K562 (cell line): ENCODE measurements at regions not wholly inside any gene's neighbourhood (a gene's known extent, or its start where the extent isn't known, plus 50 kb on each side); places are given as distances from the start of the nearest gene placed in this dataset.

ENCODE experiments used
- EZH2 ChIP-seq: IDR thresholded peaks from 2 replicates; pipeline ENCODE4 v1.6.1; 2012; ENCODE audit warnings: low read depth, mild to moderate bottlenecking, inconsistent platforms, low read length, borderline replicate concordance
- LCOR ChIP-seq: sonication (generic); formaldehyde crosslinking; IDR thresholded peaks from 2 replicates; pipeline ENCODE4 v1.8.0; 2022; ENCODE audit warnings: mild to moderate bottlenecking, missing genetic modification reagents
- SP1 ChIP-seq: sonication (generic); formaldehyde crosslinking; IDR thresholded peaks from 2 replicates; pipeline ENCODE4 v1.8.1; 2022; ENCODE audit warnings: mild to moderate bottlenecking, missing genetic modification reagents
- ZNF785 ChIP-seq: fragments of 250-450 bp; sonication (Bioruptor Pico); IDR thresholded peaks from 2 replicates; pipeline ENCODE4 v1.4.0; 2020; ENCODE audit warnings: mild to moderate bottlenecking
- TF ChIP-seq, protein P1 (sequence below): fragments of 250-450 bp; sonication (Bioruptor Pico); IDR thresholded peaks from 2 replicates; pipeline ENCODE4 v1.8.0; 2021; ENCODE audit warnings: moderate library complexity, mild to moderate bottlenecking, inconsistent platforms
- TF ChIP-seq, protein P2 (sequence below): fragments of 450-650 bp; IDR thresholded peaks from 2 replicates; pipeline ENCODE4 v1.6.1; 2016; ENCODE audit warnings: low read depth, mild to moderate bottlenecking, moderate library complexity
- TF ChIP-seq, protein P3 (sequence below): fragments of 450-650 bp; IDR thresholded peaks from 2 replicates; pipeline ENCODE4 v1.6.1; 2016; ENCODE audit warnings: low read depth
- TF ChIP-seq, protein P4 (sequence below), 3 experiments: IDR thresholded peaks in 2 of 3; conservative IDR thresholded peaks in 1 of 3; 2 replicates each; pipeline ENCODE4 v1.5.1; 2011 to 2012; ENCODE audit warnings: low read length in 3 of 3, mild to moderate bottlenecking in 3 of 3, control low read depth in 2 of 3, improper control_type of control experiment in 1 of 3, inconsistent platforms in 1 of 3, low read depth in 1 of 3, mixed read lengths in 1 of 3, moderate library complexity in 1 of 3; ENCODE audit not compliant: insufficient read depth in 2 of 3
- TF ChIP-seq, protein P5 (sequence below): sonication (generic); formaldehyde crosslinking; IDR thresholded peaks from 2 replicates; pipeline ENCODE4 v1.8.1; 2023; ENCODE audit warnings: mild to moderate bottlenecking, missing genetic modification reagents
- TF ChIP-seq, protein P6 (sequence below), 2 experiments: fragments of 200-800 bp in 1 of 2; sonication (Bioruptor generic) in 1 of 2; sonication (generic) in 1 of 2; formaldehyde crosslinking in 1 of 2; IDR thresholded peaks in 1 of 2; conservative IDR thresholded peaks in 1 of 2; 2 replicates each; pipeline versions ENCODE4 v1.5.0 to v1.6.1; 2016 to 2020; ENCODE audit warnings: missing compliant biosample characterization in 1 of 2, missing genetic modification characterization in 1 of 2, missing genetic modification reagents in 1 of 2
- TF ChIP-seq, protein P7 (sequence below): fragments of 450-650 bp; IDR thresholded peaks from 2 replicates; pipeline ENCODE4 v1.7.1; 2018; ENCODE audit warnings: mild to moderate bottlenecking, low read depth; ENCODE audit not compliant: partially characterized antibody

DNA sequence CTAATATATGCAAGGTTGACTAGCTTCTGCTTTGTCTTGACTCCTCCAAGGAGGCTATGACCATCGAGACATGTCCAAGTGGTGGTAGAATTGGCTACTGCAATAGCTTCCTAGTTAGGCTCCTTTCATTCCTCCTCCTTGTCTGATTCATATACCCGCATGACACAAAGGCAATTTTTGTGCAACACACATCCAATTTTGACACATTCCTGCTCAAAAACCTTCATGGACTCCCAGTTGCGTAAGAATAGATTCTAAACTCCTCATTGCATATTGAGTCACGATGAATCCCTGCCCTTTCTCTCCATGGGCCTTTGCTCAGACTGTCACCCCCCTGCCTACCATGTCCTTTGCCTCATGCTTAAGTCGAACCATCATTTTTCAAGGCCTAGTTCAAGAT, 344.5 kb downstream of the ACTL7B start:
- TF ChIP-seq, protein P1, sequence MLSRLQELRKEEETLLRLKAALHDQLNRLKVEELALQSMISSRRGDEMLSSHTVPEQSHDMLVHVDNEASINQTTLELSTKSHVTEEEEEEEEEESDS (CRISPR knock-in tag) = no peak
- TF ChIP-seq LCOR (no peak), SP1 (CRISPR knock-in tag) (no peak), ZNF785 (CRISPR knock-in tag) (no peak), EZH2 (no peak)
- TF ChIP-seq, protein P2, sequence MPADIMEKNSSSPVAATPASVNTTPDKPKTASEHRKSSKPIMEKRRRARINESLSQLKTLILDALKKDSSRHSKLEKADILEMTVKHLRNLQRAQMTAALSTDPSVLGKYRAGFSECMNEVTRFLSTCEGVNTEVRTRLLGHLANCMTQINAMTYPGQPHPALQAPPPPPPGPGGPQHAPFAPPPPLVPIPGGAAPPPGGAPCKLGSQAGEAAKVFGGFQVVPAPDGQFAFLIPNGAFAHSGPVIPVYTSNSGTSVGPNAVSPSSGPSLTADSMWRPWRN = no peak
- TF ChIP-seq, protein P3, sequence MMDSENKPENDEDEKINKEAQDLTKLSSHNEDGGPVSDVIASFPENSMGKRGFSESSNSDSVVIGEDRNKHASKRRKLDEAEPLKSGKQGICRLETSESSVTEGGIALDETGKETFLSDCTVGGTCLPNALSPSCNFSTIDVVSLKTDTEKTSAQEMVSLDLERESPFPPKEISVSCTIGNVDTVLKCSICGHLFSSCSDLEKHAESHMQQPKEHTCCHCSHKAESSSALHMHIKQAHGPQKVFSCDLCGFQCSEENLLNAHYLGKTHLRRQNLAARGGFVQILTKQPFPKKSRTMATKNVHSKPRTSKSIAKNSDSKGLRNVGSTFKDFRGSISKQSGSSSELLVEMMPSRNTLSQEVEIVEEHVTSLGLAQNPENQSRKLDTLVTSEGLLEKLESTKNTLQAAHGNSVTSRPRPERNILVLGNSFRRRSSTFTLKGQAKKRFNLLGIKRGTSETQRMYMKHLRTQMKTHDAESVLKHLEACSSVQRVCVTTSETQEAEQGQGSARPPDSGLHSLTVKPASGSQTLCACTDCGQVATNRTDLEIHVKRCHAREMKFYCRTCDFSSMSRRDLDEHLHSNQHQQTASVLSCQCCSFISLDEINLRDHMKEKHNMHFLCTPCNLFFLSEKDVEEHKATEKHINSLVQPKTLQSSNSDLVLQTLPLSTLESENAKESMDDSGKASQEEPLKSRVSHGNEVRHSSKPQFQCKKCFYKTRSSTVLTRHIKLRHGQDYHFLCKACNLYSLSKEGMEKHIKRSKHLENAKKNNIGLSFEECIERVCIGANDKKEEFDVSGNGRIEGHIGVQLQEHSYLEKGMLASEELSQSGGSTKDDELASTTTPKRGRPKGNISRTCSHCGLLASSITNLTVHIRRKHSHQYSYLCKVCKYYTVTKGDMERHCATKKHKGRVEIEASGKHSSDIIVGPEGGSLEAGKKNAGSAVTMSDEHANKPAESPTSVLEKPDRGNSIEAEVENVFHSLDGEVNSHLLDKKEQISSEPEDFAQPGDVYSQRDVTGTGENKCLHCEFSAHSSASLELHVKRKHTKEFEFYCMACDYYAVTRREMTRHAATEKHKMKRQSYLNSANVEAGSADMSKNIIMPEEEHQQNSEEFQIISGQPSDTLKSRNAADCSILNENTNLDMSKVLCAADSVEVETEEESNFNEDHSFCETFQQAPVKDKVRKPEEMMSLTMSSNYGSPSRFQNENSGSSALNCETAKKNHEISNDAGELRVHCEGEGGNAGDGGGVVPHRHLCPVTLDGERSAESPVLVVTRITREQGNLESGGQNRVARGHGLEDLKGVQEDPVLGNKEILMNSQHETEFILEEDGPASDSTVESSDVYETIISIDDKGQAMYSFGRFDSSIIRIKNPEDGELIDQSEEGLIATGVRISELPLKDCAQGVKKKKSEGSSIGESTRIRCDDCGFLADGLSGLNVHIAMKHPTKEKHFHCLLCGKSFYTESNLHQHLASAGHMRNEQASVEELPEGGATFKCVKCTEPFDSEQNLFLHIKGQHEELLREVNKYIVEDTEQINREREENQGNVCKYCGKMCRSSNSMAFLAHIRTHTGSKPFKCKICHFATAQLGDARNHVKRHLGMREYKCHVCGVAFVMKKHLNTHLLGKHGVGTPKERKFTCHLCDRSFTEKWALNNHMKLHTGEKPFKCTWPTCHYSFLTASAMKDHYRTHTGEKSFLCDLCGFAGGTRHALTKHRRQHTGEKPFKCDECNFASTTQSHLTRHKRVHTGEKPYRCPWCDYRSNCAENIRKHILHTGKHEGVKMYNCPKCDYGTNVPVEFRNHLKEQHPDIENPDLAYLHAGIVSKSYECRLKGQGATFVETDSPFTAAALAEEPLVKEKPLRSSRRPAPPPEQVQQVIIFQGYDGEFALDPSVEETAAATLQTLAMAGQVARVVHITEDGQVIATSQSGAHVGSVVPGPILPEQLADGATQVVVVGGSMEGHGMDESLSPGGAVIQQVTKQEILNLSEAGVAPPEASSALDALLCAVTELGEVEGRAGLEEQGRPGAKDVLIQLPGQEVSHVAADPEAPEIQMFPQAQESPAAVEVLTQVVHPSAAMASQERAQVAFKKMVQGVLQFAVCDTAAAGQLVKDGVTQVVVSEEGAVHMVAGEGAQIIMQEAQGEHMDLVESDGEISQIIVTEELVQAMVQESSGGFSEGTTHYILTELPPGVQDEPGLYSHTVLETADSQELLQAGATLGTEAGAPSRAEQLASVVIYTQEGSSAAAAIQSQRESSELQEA = no peak
- TF ChIP-seq, protein P4, sequence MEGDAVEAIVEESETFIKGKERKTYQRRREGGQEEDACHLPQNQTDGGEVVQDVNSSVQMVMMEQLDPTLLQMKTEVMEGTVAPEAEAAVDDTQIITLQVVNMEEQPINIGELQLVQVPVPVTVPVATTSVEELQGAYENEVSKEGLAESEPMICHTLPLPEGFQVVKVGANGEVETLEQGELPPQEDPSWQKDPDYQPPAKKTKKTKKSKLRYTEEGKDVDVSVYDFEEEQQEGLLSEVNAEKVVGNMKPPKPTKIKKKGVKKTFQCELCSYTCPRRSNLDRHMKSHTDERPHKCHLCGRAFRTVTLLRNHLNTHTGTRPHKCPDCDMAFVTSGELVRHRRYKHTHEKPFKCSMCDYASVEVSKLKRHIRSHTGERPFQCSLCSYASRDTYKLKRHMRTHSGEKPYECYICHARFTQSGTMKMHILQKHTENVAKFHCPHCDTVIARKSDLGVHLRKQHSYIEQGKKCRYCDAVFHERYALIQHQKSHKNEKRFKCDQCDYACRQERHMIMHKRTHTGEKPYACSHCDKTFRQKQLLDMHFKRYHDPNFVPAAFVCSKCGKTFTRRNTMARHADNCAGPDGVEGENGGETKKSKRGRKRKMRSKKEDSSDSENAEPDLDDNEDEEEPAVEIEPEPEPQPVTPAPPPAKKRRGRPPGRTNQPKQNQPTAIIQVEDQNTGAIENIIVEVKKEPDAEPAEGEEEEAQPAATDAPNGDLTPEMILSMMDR (IDR thresholded peaks at IDR 0.05 in 2 of 3, conservative IDR thresholded peaks at IDR 0.05 in 1 of 3; ENCODE audit: insufficient read depth in 2 of 3, low read depth in 1 of 3, low read length in 3 of 3) = no peak
- TF ChIP-seq, protein P5, sequence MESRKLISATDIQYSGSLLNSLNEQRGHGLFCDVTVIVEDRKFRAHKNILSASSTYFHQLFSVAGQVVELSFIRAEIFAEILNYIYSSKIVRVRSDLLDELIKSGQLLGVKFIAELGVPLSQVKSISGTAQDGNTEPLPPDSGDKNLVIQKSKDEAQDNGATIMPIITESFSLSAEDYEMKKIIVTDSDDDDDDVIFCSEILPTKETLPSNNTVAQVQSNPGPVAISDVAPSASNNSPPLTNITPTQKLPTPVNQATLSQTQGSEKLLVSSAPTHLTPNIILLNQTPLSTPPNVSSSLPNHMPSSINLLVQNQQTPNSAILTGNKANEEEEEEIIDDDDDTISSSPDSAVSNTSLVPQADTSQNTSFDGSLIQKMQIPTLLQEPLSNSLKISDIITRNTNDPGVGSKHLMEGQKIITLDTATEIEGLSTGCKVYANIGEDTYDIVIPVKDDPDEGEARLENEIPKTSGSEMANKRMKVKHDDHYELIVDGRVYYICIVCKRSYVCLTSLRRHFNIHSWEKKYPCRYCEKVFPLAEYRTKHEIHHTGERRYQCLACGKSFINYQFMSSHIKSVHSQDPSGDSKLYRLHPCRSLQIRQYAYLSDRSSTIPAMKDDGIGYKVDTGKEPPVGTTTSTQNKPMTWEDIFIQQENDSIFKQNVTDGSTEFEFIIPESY (CRISPR knock-in tag) = no peak
- TF ChIP-seq, protein P6, sequence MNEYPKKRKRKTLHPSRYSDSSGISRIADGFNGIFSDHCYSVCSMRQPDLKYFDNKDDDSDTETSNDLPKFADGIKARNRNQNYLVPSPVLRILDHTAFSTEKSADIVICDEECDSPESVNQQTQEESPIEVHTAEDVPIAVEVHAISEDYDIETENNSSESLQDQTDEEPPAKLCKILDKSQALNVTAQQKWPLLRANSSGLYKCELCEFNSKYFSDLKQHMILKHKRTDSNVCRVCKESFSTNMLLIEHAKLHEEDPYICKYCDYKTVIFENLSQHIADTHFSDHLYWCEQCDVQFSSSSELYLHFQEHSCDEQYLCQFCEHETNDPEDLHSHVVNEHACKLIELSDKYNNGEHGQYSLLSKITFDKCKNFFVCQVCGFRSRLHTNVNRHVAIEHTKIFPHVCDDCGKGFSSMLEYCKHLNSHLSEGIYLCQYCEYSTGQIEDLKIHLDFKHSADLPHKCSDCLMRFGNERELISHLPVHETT (CRISPR knock-in tag; conservative IDR thresholded peaks at IDR 0.05 in 1 of 2, IDR thresholded peaks at IDR 0.05 in 1 of 2) = no peak
- TF ChIP-seq, protein P7, sequence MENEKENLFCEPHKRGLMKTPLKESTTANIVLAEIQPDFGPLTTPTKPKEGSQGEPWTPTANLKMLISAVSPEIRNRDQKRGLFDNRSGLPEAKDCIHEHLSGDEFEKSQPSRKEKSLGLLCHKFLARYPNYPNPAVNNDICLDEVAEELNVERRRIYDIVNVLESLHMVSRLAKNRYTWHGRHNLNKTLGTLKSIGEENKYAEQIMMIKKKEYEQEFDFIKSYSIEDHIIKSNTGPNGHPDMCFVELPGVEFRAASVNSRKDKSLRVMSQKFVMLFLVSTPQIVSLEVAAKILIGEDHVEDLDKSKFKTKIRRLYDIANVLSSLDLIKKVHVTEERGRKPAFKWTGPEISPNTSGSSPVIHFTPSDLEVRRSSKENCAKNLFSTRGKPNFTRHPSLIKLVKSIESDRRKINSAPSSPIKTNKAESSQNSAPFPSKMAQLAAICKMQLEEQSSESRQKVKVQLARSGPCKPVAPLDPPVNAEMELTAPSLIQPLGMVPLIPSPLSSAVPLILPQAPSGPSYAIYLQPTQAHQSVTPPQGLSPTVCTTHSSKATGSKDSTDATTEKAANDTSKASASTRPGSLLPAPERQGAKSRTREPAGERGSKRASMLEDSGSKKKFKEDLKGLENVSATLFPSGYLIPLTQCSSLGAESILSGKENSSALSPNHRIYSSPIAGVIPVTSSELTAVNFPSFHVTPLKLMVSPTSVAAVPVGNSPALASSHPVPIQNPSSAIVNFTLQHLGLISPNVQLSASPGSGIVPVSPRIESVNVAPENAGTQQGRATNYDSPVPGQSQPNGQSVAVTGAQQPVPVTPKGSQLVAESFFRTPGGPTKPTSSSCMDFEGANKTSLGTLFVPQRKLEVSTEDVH = no peak
